ENCODE measurements at regions not wholly inside any gene's neighbourhood (a gene's known extent, or its start where the extent isn't known, plus 50 kb on each side); places are given as distances from the start of the nearest gene placed in this dataset.

DNA sequence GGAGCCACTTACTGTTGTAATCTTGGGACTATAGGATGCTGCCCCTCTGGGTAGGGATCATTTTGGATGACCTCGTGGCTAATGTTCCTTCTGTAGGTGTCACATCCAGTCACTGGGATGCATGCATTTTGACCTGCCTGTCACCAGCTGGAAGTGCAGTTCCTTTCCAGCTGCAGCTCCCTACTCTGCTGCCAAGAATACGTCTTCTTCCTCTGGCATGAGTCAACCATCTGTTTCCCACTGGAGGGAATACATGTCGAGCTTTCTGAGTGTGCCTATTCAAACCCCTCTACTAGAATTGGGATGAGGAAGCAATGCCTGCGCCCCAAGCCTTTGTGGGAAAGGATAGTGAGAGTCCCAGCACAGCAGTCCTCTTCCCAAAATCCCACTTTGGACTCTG is 415.5 kb upstream of the ADAMTS5 start:
- POLR2A ChIA-PET, result no interaction called here

DNA sequence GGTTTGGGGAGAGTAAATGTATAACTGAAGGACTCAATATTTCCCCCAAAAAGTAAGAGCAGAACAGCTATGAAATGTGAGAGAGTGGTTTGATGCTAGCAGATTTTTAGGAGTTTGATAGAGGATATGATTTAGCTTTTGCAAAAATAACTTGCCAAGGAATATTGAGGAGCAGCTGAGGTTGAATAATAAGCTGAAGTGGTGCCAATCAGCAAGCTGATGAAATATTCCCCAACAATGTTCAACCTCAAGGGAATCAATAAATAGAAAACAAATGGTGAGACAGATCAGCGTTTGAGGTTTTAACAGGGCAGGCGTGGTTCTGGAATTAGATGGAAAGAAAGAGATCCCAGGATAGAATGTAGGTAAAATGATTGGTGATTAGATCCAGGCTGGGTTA is 413.4 kb upstream of the ADAMTS5 start:
- Mint-ChIP-seq H3K9me3 (peaks cover 3% of the 10 kb centered on the region), H3K4me3 (no peak overlapping the region), H3K27ac (0 out of 2 replicates have a peak overlapping the region, but pooled peaks have one; percentile 4), H3K27me3 (ENCODE audit: low read depth) (no peaks in the 10 kb centered on the region), H3K36me3 (no peaks in the 10 kb centered on the region), H3K4me1 (peaks cover 19% of the 10 kb centered on the region)
- ChIA-PET CTCF (no interaction called here), POLR2A (no interaction called here)
- ATAC-seq, result no peak
- DNase-seq (ENCODE audit: low spot score), result no peak
- TF ChIP-seq, protein P1, sequence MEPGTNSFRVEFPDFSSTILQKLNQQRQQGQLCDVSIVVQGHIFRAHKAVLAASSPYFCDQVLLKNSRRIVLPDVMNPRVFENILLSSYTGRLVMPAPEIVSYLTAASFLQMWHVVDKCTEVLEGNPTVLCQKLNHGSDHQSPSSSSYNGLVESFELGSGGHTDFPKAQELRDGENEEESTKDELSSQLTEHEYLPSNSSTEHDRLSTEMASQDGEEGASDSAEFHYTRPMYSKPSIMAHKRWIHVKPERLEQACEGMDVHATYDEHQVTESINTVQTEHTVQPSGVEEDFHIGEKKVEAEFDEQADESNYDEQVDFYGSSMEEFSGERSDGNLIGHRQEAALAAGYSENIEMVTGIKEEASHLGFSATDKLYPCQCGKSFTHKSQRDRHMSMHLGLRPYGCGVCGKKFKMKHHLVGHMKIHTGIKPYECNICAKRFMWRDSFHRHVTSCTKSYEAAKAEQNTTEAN (CRISPR knock-in tag; IDR thresholded peaks at IDR 0.05), result no peak
- TF ChIP-seq, protein P2, sequence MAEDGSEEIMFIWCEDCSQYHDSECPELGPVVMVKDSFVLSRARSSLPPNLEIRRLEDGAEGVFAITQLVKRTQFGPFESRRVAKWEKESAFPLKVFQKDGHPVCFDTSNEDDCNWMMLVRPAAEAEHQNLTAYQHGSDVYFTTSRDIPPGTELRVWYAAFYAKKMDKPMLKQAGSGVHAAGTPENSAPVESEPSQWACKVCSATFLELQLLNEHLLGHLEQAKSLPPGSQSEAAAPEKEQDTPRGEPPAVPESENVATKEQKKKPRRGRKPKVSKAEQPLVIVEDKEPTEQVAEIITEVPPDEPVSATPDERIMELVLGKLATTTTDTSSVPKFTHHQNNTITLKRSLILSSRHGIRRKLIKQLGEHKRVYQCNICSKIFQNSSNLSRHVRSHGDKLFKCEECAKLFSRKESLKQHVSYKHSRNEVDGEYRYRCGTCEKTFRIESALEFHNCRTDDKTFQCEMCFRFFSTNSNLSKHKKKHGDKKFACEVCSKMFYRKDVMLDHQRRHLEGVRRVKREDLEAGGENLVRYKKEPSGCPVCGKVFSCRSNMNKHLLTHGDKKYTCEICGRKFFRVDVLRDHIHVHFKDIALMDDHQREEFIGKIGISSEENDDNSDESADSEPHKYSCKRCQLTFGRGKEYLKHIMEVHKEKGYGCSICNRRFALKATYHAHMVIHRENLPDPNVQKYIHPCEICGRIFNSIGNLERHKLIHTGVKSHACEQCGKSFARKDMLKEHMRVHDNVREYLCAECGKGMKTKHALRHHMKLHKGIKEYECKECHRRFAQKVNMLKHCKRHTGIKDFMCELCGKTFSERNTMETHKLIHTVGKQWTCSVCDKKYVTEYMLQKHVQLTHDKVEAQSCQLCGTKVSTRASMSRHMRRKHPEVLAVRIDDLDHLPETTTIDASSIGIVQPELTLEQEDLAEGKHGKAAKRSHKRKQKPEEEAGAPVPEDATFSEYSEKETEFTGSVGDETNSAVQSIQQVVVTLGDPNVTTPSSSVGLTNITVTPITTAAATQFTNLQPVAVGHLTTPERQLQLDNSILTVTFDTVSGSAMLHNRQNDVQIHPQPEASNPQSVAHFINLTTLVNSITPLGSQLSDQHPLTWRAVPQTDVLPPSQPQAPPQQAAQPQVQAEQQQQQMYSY (CRISPR knock-in tag; IDR thresholded peaks at IDR 0.05), result no peak
- no peak for TF ChIP-seq IRF2 (CRISPR knock-in tag; IDR thresholded peaks at IDR 0.05; ENCODE audit: borderline replicate concordance, low read depth)
- TF ChIP-seq, protein P3, sequence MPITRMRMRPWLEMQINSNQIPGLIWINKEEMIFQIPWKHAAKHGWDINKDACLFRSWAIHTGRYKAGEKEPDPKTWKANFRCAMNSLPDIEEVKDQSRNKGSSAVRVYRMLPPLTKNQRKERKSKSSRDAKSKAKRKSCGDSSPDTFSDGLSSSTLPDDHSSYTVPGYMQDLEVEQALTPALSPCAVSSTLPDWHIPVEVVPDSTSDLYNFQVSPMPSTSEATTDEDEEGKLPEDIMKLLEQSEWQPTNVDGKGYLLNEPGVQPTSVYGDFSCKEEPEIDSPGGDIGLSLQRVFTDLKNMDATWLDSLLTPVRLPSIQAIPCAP (CRISPR knock-in tag; IDR thresholded peaks at IDR 0.05), result no peak
- TF ChIP-seq, protein P4, sequence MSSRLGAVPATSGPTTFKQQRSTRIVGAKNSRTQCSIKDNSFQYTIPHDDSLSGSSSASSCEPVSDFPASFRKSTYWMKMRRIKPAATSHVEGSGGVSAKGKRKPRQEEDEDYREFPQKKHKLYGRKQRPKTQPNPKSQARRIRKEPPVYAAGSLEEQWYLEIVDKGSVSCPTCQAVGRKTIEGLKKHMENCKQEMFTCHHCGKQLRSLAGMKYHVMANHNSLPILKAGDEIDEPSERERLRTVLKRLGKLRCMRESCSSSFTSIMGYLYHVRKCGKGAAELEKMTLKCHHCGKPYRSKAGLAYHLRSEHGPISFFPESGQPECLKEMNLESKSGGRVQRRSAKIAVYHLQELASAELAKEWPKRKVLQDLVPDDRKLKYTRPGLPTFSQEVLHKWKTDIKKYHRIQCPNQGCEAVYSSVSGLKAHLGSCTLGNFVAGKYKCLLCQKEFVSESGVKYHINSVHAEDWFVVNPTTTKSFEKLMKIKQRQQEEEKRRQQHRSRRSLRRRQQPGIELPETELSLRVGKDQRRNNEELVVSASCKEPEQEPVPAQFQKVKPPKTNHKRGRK (CRISPR knock-in tag; IDR thresholded peaks at IDR 0.05; ENCODE audit: borderline replicate concordance), result no peak

More for the DNA sequence above, 415.5 kb upstream of the ADAMTS5 start:
- Mint-ChIP-seq H3K27me3 (ENCODE audit: low read depth) (no peaks in the 10 kb centered on the region), H3K9me3 (no peaks in the 10 kb centered on the region; the same call in none of the 2 replicates), H3K4me1 (peaks cover 18% of the 10 kb centered on the region), H3K27ac (no peak overlapping the region), H3K4me3 (no peak overlapping the region), H3K36me3 (no peaks in the 10 kb centered on the region)
- DNase-seq (ENCODE audit: low spot score) (no peak), ATAC-seq (no peak)
- CTCF ChIA-PET, result no interaction called here
- TF ChIP-seq ELF4 (CRISPR knock-in tag; IDR thresholded peaks at IDR 0.05; ENCODE audit: low read depth), result no peak
- no peak for TF ChIP-seq CREB1 (CRISPR knock-in tag; IDR thresholded peaks at IDR 0.05)
- no peak for TF ChIP-seq ZNF219 (CRISPR knock-in tag; IDR thresholded peaks at IDR 0.05; ENCODE audit: borderline replicate concordance)
- no peak for TF ChIP-seq CBFB (CRISPR knock-in tag; IDR thresholded peaks at IDR 0.05; ENCODE audit: low read depth)
- no peak for TF ChIP-seq ZNF263 (CRISPR knock-in tag; IDR thresholded peaks at IDR 0.05; ENCODE audit: low read depth)
- TF ChIP-seq JAZF1 (CRISPR knock-in tag; IDR thresholded peaks at IDR 0.05), result no peak
- TF ChIP-seq, protein P3 (CRISPR knock-in tag; IDR thresholded peaks at IDR 0.05), result no peak
- TF ChIP-seq, protein P5, sequence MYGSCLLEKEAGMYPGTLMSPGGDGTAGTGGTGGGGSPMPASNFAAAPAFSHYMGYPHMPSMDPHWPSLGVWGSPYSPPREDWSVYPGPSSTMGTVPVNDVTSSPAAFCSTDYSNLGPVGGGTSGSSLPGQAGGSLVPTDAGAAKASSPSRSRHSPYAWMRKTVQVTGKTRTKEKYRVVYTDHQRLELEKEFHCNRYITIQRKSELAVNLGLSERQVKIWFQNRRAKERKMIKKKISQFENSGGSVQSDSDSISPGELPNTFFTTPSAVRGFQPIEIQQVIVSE (CRISPR knock-in tag; IDR thresholded peaks at IDR 0.05; ENCODE audit: borderline replicate concordance), result no peak
- no peak for TF ChIP-seq MXD4 (CRISPR knock-in tag; IDR thresholded peaks at IDR 0.05; ENCODE audit: borderline replicate concordance)
- TF ChIP-seq, protein P6, sequence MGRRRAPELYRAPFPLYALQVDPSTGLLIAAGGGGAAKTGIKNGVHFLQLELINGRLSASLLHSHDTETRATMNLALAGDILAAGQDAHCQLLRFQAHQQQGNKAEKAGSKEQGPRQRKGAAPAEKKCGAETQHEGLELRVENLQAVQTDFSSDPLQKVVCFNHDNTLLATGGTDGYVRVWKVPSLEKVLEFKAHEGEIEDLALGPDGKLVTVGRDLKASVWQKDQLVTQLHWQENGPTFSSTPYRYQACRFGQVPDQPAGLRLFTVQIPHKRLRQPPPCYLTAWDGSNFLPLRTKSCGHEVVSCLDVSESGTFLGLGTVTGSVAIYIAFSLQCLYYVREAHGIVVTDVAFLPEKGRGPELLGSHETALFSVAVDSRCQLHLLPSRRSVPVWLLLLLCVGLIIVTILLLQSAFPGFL (CRISPR knock-in tag; IDR thresholded peaks at IDR 0.05; ENCODE audit: borderline replicate concordance), result no peak
- TF ChIP-seq, protein P4 (CRISPR knock-in tag; IDR thresholded peaks at IDR 0.05; ENCODE audit: borderline replicate concordance), result no peak
- no peak for TF ChIP-seq SOX15 (CRISPR knock-in tag; IDR thresholded peaks at IDR 0.05)
- TF ChIP-seq, protein P2 (CRISPR knock-in tag; IDR thresholded peaks at IDR 0.05), result no peak
